ENCODE measurements at regions not wholly inside any gene's neighbourhood (a gene's known extent, or its start where the extent isn't known, plus 50 kb on each side); places are given as distances from the start of the nearest gene placed in this dataset.

DNA sequence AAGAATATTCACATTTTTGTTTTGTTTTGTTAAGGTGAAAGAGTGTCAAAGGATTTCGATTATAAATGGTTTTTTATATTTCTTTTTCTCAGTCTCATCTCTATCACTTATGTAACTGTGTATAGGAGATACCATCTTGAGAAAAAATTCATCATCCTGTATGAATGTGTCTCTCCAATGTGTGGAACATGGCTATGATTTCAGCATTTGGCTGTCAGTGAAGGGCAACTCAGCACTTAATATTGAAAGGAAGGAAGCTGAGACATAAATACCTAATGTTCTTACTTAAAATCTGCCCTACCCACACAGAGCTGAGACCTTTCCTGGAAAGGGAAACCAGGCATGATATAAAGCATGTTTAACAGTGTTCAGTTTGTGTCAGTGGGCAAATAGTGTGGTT is 474.2 kb upstream of the RIOK2 start:
- Histone ChIP-seq H3K36me3 (ENCODE audit: control insufficient read depth, insufficient read depth, low read length) (no peaks in the 10 kb centered on the region), H3K27me3 (replicated peaks; ENCODE audit: control insufficient read depth, insufficient read depth, low read length) (no peaks in the 10 kb centered on the region), H3K4me3 (replicated peaks; ENCODE audit: low read depth, low read length) (no peak overlapping the region)
- TF ChIP-seq, protein P1, sequence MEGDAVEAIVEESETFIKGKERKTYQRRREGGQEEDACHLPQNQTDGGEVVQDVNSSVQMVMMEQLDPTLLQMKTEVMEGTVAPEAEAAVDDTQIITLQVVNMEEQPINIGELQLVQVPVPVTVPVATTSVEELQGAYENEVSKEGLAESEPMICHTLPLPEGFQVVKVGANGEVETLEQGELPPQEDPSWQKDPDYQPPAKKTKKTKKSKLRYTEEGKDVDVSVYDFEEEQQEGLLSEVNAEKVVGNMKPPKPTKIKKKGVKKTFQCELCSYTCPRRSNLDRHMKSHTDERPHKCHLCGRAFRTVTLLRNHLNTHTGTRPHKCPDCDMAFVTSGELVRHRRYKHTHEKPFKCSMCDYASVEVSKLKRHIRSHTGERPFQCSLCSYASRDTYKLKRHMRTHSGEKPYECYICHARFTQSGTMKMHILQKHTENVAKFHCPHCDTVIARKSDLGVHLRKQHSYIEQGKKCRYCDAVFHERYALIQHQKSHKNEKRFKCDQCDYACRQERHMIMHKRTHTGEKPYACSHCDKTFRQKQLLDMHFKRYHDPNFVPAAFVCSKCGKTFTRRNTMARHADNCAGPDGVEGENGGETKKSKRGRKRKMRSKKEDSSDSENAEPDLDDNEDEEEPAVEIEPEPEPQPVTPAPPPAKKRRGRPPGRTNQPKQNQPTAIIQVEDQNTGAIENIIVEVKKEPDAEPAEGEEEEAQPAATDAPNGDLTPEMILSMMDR (IDR thresholded peaks at IDR 0.05; ENCODE audit: insufficient read depth, low read length, poor library complexity, severe bottlenecking): no peak
- DNase-seq (ENCODE audit: extremely low read depth, insufficient read length): no peak

DNA sequence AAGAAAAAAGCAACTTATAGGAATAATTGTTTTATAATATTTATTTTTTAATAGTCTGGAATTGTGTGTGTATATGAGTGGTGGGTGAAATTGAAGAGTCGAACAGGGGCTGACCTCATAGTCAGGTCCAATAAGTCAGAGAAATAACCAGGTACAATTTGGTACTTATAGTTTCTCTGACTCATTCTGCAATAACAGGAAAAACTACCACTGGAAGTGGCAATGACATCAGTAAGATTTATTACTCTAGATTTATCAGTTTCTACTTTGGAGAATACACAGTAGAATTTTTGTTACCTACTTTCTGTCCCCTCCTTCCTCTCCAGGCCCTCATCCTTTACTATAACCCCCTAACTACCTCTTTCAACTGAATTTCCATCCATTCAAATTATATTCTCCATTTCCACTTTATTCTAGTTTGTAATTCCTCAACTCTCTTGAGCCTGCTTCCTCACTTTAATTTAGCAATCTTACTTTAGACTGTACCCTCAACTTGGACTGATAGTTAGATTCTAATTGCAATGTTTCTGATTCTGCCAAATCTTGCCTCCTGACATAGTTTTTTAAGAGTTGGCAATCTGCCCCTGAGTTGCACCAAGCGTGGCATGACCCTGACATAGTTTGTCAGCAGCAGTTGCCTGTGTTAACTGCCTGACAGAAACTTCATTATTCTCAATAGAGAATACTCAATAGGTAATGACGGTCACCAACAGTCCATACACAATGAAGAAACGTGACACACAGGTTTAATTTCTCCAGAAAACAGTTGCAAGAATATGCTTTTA is 475.3 kb upstream of the RIOK2 start:
- H3K4me3 ChIP-seq (replicated peaks; ENCODE audit: low read depth, low read length): no peak overlapping the region
- TF ChIP-seq, protein P1 (IDR thresholded peaks at IDR 0.05; ENCODE audit: insufficient read depth, low read length, poor library complexity, severe bottlenecking): no peak
- no peaks in the 10 kb centered on the region for H3K36me3 ChIP-seq (ENCODE audit: control insufficient read depth, insufficient read depth, low read length)
- H3K27me3 ChIP-seq (replicated peaks; ENCODE audit: control insufficient read depth, insufficient read depth, low read length): no peaks in the 10 kb centered on the region
- no peak for DNase-seq (ENCODE audit: extremely low read depth, insufficient read length)

DNA sequence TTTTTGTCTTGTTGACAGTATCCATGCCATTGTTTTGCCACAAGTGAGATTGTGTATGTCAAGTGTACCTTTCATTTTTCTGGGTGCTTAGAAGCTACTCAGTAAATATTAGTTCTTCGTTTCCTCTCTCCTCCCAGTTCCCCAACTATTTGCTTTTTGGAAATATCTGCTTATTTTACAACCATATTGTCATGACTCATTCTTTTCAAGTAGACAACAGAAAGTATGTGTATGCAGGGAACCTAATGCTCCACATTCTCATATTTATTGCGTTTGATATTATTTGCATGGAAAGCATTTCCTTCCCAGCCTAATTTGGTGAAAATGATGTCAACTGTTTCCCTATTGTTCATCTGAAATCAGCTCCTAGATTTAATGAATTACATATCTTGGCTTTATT is 483.7 kb upstream of the RIOK2 start:
- H3K27me3 ChIP-seq (replicated peaks; ENCODE audit: control insufficient read depth, insufficient read depth, low read length): no peaks in the 10 kb centered on the region
- DNase-seq (ENCODE audit: extremely low read depth, insufficient read length): no peak
- no peak overlapping the region for H3K4me3 ChIP-seq (replicated peaks; ENCODE audit: low read depth, low read length)
- TF ChIP-seq, protein P1 (IDR thresholded peaks at IDR 0.05; ENCODE audit: insufficient read depth, low read length, poor library complexity, severe bottlenecking): no peak
- H3K36me3 ChIP-seq (ENCODE audit: control insufficient read depth, insufficient read depth, low read length): no peaks in the 10 kb centered on the region

DNA sequence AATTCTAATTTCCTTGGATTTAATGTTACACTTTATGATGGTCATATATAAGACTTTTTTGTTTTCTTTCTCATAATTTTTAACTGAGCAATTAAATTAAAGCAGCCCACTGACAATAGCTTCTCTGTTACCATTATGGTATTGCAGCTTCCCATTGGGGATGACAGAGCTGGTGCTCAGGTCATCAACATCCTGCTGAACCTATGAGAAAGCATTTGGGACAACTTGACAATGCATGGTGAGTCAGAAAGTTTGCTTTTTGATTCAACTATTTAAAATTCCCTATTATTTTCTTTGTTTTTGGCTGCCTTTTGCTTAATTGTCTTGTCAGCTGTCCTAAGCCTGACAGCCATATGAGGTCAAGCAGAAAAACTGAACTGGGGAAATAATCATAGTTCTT is 487.4 kb upstream of the RIOK2 start:
- Histone ChIP-seq H3K36me3 (ENCODE audit: control insufficient read depth, insufficient read depth, low read length) (no peaks in the 10 kb centered on the region), H3K27me3 (replicated peaks; ENCODE audit: control insufficient read depth, insufficient read depth, low read length) (no peaks in the 10 kb centered on the region), H3K4me3 (replicated peaks; ENCODE audit: low read depth, low read length) (no peak overlapping the region)
- TF ChIP-seq, protein P1 (IDR thresholded peaks at IDR 0.05; ENCODE audit: insufficient read depth, low read length, poor library complexity, severe bottlenecking): no peak
- no peak for DNase-seq (ENCODE audit: extremely low read depth, insufficient read length)

DNA sequence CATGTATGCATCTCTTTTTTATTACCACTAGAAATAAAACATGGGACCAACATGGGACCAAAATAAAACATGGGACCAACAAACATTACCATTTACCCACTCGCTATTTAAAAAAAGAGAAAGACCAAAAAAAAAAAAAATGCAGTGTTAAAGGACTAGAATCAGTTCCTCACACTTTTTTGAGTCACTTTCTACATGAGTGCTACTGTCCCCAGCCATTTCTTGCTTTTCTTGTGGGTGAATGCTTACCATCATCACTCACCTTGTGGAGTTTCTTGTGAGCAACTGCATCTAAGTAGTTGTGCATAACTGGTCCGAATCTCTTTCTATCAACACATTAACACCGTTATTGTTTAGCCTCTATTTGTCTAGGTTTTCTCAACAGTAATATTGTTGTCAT is 493.6 kb upstream of the RIOK2 start:
- DNase-seq (ENCODE audit: extremely low read depth, insufficient read length): no peak

More for the DNA sequence above, 493.6 kb upstream of the RIOK2 start:
- TF ChIP-seq, protein P1 (IDR thresholded peaks at IDR 0.05; ENCODE audit: insufficient read depth, low read length, poor library complexity, severe bottlenecking): no peak
- no peaks in the 10 kb centered on the region for H3K27me3 ChIP-seq (replicated peaks; ENCODE audit: control insufficient read depth, insufficient read depth, low read length)
- no peaks in the 10 kb centered on the region for H3K36me3 ChIP-seq (ENCODE audit: control insufficient read depth, insufficient read depth, low read length)
- H3K4me3 ChIP-seq (replicated peaks; ENCODE audit: low read depth, low read length): no peak overlapping the region
